Calu3 (cell line): ENCODE measurements at regions not wholly inside any gene's neighbourhood (a gene's known extent, or its start where the extent isn't known, plus 50 kb on each side); places are given as distances from the start of the nearest gene placed in this dataset.

ENCODE experiments used
- BruUV-seq: library from RNA; stranded (reverse); fragments of 400-500 nt; replicated peaks from 2 replicates; lab custom pipeline; 2021; lab: Mats Ljungman, UMichigan
- CTCF ChIA-PET: fragments of 300-600 bp; sonication (Branson Sonifier 250); formaldehyde crosslinking; loops from one replicate; lab custom pipeline; 2022; ENCODE audit warnings: antibody characterized with exemption; lab: Charles Lee
- DNase-seq: peaks from one replicate; pipeline ENCODE4 v3.0.0; 2022
- H3K27ac Mint-ChIP-seq: one replicate; pipeline ENCODE4 v1.8.0; 2022; ENCODE audit warnings: mixed read lengths; ENCODE audit not compliant: unreplicated experiment
- H3K27me3 Mint-ChIP-seq: one replicate; pipeline ENCODE4 v1.8.0; 2022; ENCODE audit warnings: mixed read lengths; ENCODE audit not compliant: unreplicated experiment
- H3K36me3 Mint-ChIP-seq: one replicate; pipeline ENCODE4 v1.8.0; 2022; ENCODE audit warnings: mild to moderate bottlenecking, moderate library complexity, mixed read lengths; ENCODE audit not compliant: insufficient read depth, unreplicated experiment
- H3K4me1 Mint-ChIP-seq: one replicate; pipeline ENCODE4 v1.8.0; 2022; ENCODE audit warnings: mild to moderate bottlenecking, low read depth, mixed read lengths; ENCODE audit not compliant: unreplicated experiment
- H3K4me3 Mint-ChIP-seq: one replicate; pipeline ENCODE4 v1.8.0; 2022; ENCODE audit warnings: mild to moderate bottlenecking, low read depth, moderate library complexity, mixed read lengths; ENCODE audit not compliant: unreplicated experiment
- H3K9me3 Mint-ChIP-seq: one replicate; pipeline ENCODE4 v1.8.0; 2022; ENCODE audit warnings: low read depth, mixed read lengths; ENCODE audit not compliant: unreplicated experiment
- intact Hi-C: fragments of 100-400 bp; cut with micrococcal nuclease; formaldehyde crosslinking; loops from one replicate; pipeline ENCODE4 v1.10.0; 2022; ENCODE audit not compliant: unreplicated experiment
- TF ChIP-seq, protein P1 (sequence below): fragments of 200-600 bp; IDR thresholded peaks from one replicate; pipeline ENCODE4 v1.8.0; 2022; ENCODE audit warnings: antibody characterized with exemption; ENCODE audit not compliant: unreplicated experiment

DNA sequence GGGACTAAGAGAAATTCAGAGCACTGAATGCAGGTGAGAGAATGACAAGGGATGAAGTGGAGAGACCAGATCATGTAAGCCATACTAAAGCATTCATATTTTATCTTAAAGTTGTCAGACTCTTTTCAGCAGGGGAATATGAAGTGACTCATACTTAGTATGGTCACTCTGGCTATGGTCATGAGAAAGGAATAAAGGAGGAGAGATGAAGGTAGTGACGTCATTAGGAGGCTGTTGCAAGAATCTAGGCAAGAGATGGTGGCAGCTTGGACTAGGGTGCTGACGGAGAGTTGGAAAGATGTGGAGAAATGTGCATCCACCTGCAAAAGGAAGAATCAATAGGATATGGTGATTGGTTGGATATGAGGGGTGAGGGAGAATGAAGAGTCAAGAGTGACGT, 203.2 kb upstream of the ACVR2A start:
- H3K9me3 Mint-ChIP-seq = peaks cover 3% of the 10 kb centered on the region
- no peaks in the 10 kb centered on the region for H3K27me3 Mint-ChIP-seq
- intact Hi-C loops = loop anchor here (10.0 kb wide), 1 partner anchor 557 kb away; no protein-coding TSS in a partner anchor
- H3K27ac Mint-ChIP-seq = no peak overlapping the region
- BruUV-seq = no TSS peak
- no peak overlapping the region for H3K4me3 Mint-ChIP-seq
- DNase-seq = no peak
- CTCF ChIA-PET = no interaction called here
- TF ChIP-seq, protein P1, sequence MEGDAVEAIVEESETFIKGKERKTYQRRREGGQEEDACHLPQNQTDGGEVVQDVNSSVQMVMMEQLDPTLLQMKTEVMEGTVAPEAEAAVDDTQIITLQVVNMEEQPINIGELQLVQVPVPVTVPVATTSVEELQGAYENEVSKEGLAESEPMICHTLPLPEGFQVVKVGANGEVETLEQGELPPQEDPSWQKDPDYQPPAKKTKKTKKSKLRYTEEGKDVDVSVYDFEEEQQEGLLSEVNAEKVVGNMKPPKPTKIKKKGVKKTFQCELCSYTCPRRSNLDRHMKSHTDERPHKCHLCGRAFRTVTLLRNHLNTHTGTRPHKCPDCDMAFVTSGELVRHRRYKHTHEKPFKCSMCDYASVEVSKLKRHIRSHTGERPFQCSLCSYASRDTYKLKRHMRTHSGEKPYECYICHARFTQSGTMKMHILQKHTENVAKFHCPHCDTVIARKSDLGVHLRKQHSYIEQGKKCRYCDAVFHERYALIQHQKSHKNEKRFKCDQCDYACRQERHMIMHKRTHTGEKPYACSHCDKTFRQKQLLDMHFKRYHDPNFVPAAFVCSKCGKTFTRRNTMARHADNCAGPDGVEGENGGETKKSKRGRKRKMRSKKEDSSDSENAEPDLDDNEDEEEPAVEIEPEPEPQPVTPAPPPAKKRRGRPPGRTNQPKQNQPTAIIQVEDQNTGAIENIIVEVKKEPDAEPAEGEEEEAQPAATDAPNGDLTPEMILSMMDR = no peak
- H3K4me1 Mint-ChIP-seq = peaks cover 10% of the 10 kb centered on the region
- no peaks in the 10 kb centered on the region for H3K36me3 Mint-ChIP-seq

DNA sequence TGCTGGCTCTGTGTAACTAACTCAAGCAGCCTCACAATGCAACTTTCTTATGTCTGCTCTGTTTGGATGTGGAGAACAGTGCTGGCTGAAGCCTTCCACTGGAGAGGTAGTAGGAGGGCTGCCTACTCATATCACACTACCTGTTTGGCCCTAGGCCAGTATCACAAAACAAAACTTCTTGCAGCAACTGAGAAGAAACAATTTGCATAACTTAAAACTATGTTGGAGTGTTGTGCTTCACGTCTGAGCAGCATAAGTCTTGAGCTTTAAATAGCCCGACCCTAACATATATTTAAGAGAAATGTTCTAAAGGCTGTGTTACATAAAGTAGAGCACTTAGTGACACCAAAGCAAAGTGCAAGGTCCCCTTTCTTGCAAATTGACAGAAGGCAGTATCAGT, 204.9 kb upstream of the ACVR2A start:
- no peak for DNase-seq
- BruUV-seq = no TSS peak
- TF ChIP-seq, protein P1 = no peak
- Mint-ChIP-seq H3K4me3 (no peak overlapping the region), H3K9me3 (peaks cover 3% of the 10 kb centered on the region), H3K4me1 (peaks cover 10% of the 10 kb centered on the region), H3K27ac (no peak overlapping the region), H3K36me3 (no peaks in the 10 kb centered on the region), H3K27me3 (no peaks in the 10 kb centered on the region)
- intact Hi-C loops = loop anchor here (10.0 kb wide), 1 partner anchor 555 kb away; no protein-coding TSS in a partner anchor
- CTCF ChIA-PET = interaction anchor here (1.2 kb wide), 1 partner anchor 56 kb away, joined by 3 read pairs; no protein-coding TSS in a partner anchor

DNA sequence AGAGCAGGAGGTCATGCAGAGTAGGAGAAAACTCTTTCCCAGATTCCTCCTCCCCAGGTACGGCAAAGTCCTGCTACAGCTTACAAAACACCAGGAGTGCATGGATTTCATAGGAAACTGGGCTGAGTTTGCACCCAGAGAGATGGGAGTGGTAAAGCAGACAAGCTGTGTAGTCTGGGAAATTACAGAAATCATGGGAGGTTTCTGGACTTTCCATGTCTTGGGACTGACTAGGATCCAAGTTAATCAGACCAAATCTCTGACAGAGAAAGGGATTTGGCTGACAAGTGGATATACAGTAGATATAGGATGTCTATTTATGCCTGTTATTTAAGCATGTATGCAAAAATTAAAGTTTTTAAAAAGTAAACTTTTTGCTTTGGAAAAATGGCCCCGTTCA, 205.4 kb upstream of the ACVR2A start:
- Mint-ChIP-seq H3K4me3 (no peak overlapping the region), H3K27me3 (no peaks in the 10 kb centered on the region), H3K4me1 (peaks cover 10% of the 10 kb centered on the region), H3K36me3 (no peaks in the 10 kb centered on the region), H3K9me3 (peaks cover 3% of the 10 kb centered on the region), H3K27ac (no peak overlapping the region)
- TF ChIP-seq, protein P1 = no peak
- no TSS peak for BruUV-seq
- no peak for DNase-seq
- CTCF ChIA-PET = interaction anchor here (1.2 kb wide), 1 partner anchor 56 kb away, joined by 3 read pairs; no protein-coding TSS in a partner anchor
- intact Hi-C loops = no loop called here

- no peaks in the 10 kb centered on the region for H3K36me3 Mint-ChIP-seq
- no TSS peak for BruUV-seq
- CTCF ChIA-PET = interaction anchor here (0.6 kb wide), 1 partner anchor 546 kb away, joined by 5 read pairs; no protein-coding TSS in a partner anchor
- peaks cover 8% of the 10 kb centered on the region for H3K4me1 Mint-ChIP-seq
- H3K9me3 Mint-ChIP-seq = peaks cover 3% of the 10 kb centered on the region
- no peak overlapping the region for H3K4me3 Mint-ChIP-seq
- TF ChIP-seq, protein P1 = no peak
- intact Hi-C loops = no loop called here
- no peaks in the 10 kb centered on the region for H3K27me3 Mint-ChIP-seq
- H3K27ac Mint-ChIP-seq = no peak overlapping the region
- no peak for DNase-seq
Measured at GRCh38 chr2:147636886-147637285, 207.9 kb upstream of the ACVR2A start.
